A673 (cell line): ENCODE measurements at regions not wholly inside any gene's neighbourhood (a gene's known extent, or its start where the extent isn't known, plus 50 kb on each side); places are given as distances from the start of the nearest gene placed in this dataset.

Source experiments
- EZH2 ChIP-seq: fragments of 200-600 bp; sonication (generic); IDR thresholded peaks from 2 replicates; pipeline ENCODE4 v1.6.1; 2017; ENCODE audit warnings: borderline replicate concordance, low read depth, mild to moderate bottlenecking, mixed read lengths, antibody characterized with exemption, low read length; ENCODE audit not compliant: poor library complexity, severe bottlenecking
- TF ChIP-seq, protein P1 (sequence below): fragments of 300-800, 200-600 bp; sonication (generic); conservative IDR thresholded peaks from 2 replicates; pipeline ENCODE4 v1.5.1; 2017; ENCODE audit warnings: low read depth, mild to moderate bottlenecking, antibody characterized with exemption, low read length, moderate library complexity, mixed read lengths

GRCh38 chr11:92357841-92358240, 133.2 kb downstream of the FAT3 start:
- TF ChIP-seq, protein P1, sequence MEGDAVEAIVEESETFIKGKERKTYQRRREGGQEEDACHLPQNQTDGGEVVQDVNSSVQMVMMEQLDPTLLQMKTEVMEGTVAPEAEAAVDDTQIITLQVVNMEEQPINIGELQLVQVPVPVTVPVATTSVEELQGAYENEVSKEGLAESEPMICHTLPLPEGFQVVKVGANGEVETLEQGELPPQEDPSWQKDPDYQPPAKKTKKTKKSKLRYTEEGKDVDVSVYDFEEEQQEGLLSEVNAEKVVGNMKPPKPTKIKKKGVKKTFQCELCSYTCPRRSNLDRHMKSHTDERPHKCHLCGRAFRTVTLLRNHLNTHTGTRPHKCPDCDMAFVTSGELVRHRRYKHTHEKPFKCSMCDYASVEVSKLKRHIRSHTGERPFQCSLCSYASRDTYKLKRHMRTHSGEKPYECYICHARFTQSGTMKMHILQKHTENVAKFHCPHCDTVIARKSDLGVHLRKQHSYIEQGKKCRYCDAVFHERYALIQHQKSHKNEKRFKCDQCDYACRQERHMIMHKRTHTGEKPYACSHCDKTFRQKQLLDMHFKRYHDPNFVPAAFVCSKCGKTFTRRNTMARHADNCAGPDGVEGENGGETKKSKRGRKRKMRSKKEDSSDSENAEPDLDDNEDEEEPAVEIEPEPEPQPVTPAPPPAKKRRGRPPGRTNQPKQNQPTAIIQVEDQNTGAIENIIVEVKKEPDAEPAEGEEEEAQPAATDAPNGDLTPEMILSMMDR, result no peak
- no peak for TF ChIP-seq EZH2
